WERI-Rb-1 (cell line): ENCODE measurements at regions not wholly inside any gene's neighbourhood (a gene's known extent, or its start where the extent isn't known, plus 50 kb on each side); places are given as distances from the start of the nearest gene placed in this dataset.

ENCODE experiments used
- DNase-seq: peaks from one replicate; pipeline ENCODE4 v3.0.0-alpha.2; 2020
- H3K27ac ChIP-seq: fragments of 250-450 bp; sonication (Bioruptor Pico); 2 replicates; pipeline ENCODE4 v1.5.1; 2020; ENCODE audit warnings: mild to moderate bottlenecking, moderate library complexity
- H3K27me3 ChIP-seq: fragments of 250-450 bp; sonication (Bioruptor Pico); 2 replicates; pipeline ENCODE4 v1.5.1; 2021; ENCODE audit warnings: mild to moderate bottlenecking, low read depth, moderate library complexity; ENCODE audit not compliant: insufficient read depth, severe bottlenecking
- H3K36me3 ChIP-seq: fragments of 250-450 bp; sonication (Bioruptor Pico); 2 replicates; pipeline ENCODE4 v1.5.1; 2020; ENCODE audit warnings: mild to moderate bottlenecking, moderate library complexity
- H3K4me3 ChIP-seq: 2 replicates; pipeline ENCODE4 v1.5.1; 2011; ENCODE audit warnings: low read depth, mild to moderate bottlenecking, control low read depth, low read length
- H3K9me3 ChIP-seq: fragments of 250-450 bp; sonication (Bioruptor Pico); 2 replicates; pipeline ENCODE4 v1.5.1; 2021; ENCODE audit warnings: mild to moderate bottlenecking, moderate library complexity; ENCODE audit not compliant: severe bottlenecking
- TF ChIP-seq, protein P1 (sequence below): IDR thresholded peaks from 2 replicates; pipeline ENCODE4 v1.5.1; 2011; ENCODE audit warnings: low read depth, mild to moderate bottlenecking, control low read depth, inconsistent platforms, low read length

DNA sequence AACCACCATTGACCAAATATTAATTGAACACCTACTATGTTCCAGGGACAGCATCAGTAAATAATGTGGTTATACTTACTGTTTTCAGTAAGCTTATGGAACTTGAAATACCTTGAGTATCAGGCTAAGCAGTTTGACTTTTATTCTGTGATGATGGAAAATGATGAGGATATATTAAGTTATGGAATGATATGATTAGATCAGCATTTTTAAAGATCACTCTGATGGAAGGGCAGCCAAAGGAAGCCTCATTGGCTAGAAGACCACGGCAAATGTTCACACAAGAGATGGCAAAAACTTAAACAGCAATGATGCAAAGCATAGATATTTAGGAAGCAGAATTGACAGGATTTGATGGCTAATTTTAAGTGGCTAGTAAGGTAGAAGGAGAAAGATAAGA is 266.9 kb upstream of the DPP10 start:
- H3K27ac ChIP-seq: no peak overlapping the region
- H3K4me3 ChIP-seq: no peak overlapping the region
- H3K27me3 ChIP-seq: no peaks in the 10 kb centered on the region
- no peaks in the 10 kb centered on the region for H3K9me3 ChIP-seq
- TF ChIP-seq, protein P1, sequence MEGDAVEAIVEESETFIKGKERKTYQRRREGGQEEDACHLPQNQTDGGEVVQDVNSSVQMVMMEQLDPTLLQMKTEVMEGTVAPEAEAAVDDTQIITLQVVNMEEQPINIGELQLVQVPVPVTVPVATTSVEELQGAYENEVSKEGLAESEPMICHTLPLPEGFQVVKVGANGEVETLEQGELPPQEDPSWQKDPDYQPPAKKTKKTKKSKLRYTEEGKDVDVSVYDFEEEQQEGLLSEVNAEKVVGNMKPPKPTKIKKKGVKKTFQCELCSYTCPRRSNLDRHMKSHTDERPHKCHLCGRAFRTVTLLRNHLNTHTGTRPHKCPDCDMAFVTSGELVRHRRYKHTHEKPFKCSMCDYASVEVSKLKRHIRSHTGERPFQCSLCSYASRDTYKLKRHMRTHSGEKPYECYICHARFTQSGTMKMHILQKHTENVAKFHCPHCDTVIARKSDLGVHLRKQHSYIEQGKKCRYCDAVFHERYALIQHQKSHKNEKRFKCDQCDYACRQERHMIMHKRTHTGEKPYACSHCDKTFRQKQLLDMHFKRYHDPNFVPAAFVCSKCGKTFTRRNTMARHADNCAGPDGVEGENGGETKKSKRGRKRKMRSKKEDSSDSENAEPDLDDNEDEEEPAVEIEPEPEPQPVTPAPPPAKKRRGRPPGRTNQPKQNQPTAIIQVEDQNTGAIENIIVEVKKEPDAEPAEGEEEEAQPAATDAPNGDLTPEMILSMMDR: no peak
- no peaks in the 10 kb centered on the region for H3K36me3 ChIP-seq
- DNase-seq: no peak

DNA sequence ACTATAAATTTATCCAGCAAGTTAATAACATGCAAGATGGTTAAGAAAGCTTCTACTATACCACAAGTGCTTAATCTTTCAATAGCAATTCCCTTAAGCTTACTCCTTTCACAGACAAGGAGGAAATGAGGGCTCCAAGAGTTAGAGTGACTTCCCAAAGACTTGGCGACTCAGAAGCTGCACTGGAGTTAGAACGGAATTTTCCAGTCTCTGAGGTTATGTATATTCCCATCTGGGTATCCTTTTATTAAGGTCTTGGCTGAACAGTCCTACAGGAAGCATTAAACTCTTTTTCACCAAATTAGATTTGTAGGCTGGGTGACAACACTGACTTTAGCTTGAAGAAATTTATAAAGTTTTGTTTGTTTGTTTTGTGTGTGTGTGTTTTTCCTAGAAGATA is 256.9 kb upstream of the DPP10 start:
- Histone ChIP-seq H3K27ac (no peak overlapping the region), H3K36me3 (no peaks in the 10 kb centered on the region), H3K9me3 (peaks cover 3% of the 10 kb centered on the region), H3K27me3 (no peaks in the 10 kb centered on the region), H3K4me3 (no peak overlapping the region)
- TF ChIP-seq, protein P1: no peak
- no peak for DNase-seq

DNA sequence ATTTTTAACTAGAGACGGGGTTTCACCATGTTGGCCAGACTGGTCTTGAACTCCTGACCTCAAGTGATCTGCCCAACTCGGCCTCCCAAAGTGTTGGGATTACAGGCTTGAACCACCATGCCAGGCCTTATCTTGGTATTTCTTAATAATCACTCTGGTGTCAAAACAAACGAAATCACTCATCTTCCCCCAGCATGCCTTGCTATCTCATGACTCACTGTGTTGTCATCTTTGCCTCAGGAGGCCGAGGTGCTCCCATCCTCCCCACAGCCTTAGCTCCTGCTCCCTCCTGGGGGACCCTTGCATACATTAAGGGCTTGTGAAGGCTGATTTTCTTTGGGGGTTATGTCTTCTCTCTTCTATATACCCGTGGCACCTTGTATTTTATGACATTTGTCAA is 250.1 kb upstream of the DPP10 start:
- Histone ChIP-seq H3K4me3 (no peak overlapping the region), H3K36me3 (no peaks in the 10 kb centered on the region), H3K9me3 (no peaks in the 10 kb centered on the region), H3K27ac (no peak overlapping the region), H3K27me3 (no peaks in the 10 kb centered on the region)
- DNase-seq: no peak
- TF ChIP-seq, protein P1: no peak

DNA sequence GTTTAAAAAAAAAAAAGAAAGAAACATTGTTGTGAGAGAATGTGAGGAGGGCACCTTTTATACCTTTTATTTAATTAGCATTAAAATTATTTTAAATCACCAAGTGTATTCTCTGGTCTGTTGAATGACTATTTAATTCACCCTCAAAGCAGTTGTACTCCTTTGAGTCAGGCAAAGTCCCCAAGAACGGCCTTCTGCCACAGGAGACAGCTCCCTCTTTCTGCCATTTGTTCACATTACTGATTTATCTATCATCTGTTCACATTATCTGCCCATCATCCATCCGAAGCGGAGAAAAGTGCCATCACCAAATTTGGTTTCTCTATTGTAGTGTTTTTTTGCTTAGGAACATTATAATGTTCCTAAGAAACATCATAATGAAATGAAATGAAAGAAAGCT is 240.7 kb upstream of the DPP10 start:
- Histone ChIP-seq H3K36me3 (no peaks in the 10 kb centered on the region), H3K4me3 (no peak overlapping the region), H3K27me3 (no peaks in the 10 kb centered on the region), H3K9me3 (no peaks in the 10 kb centered on the region), H3K27ac (no peak overlapping the region)
- TF ChIP-seq, protein P1: peak; percentile 41; the same call in 1 of the 2 replicates
- peak; percentile 19 for DNase-seq

DNA sequence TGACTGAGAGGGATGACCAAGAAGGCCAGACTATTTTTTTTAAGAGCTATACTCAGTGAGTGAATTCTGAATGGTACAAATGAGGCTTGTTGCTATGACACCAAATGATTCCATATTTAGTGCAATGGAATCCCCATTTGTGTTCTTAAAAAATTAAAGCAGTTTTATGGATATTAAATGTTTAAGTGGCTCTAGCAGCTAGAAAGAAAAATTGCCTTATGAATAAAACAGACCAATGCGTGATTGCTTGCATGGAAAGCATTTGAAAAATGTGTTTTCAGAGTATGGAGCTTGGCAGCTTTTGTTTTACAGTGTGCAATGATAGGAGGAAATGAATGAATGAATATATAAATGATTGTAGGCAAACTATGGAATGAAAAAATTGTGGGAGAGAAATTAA is 238.8 kb upstream of the DPP10 start:
- Histone ChIP-seq H3K27me3 (no peaks in the 10 kb centered on the region), H3K36me3 (no peaks in the 10 kb centered on the region), H3K9me3 (peaks cover 3% of the 10 kb centered on the region), H3K4me3 (no peak overlapping the region), H3K27ac (no peak overlapping the region)
- no peak for DNase-seq
- TF ChIP-seq, protein P1: no peak

DNA sequence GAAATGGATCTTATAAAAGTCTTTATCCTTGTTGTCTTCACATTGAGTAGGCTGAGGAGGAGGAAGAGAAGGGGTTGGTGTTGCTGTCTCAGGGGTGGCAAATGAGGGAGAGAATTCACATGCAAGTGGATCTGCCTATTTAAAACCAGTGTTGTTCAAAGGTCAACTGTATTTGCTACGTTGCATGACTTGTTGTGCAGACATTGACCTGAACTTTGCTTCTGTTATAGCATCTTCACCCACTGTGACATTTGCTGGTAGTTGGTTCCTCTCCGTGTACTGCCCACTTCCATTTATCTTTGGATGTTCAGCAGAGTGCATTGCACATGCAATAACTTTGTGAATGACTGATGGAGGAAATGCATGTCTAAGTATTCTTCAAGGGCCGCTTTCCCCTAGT is 228.6 kb upstream of the DPP10 start:
- Histone ChIP-seq H3K27me3 (no peaks in the 10 kb centered on the region), H3K36me3 (no peaks in the 10 kb centered on the region), H3K4me3 (no peak overlapping the region), H3K27ac (no peak overlapping the region), H3K9me3 (no peaks in the 10 kb centered on the region)
- no peak for DNase-seq
- TF ChIP-seq, protein P1: no peak
